ENCODE measurements at regions not wholly inside any gene's neighbourhood (a gene's known extent, or its start where the extent isn't known, plus 50 kb on each side); places are given as distances from the start of the nearest gene placed in this dataset.

DNA sequence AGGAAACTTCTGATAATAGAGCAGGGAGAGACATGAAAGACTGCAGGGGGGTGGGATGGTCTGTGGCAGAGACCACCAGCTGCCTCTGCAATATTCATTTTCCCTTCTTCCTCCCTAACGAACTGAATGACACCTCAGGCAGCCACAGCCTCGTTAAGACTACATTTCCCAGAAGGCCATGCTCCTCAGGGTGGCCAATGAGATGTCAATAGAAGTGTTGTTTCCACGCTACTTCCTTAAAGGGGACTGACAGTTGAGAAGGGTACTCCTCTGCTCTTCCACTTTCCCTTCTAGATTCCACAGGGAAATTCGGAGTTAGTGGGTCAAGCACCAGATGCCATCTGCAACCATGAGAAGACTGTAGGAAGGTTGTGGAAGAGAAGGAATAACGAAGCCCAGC is 52.0 kb upstream of the DAPK1 start:
- DNase-seq (ENCODE audit: low read depth in 1 of 2, low spot score in 1 of 2): peak in 1 of 2 experiments; percentile 33
- H3K27me3 ChIP-seq (ENCODE audit: insufficient read depth, poor library complexity, severe bottlenecking): no peaks in the 10 kb centered on the region
- TF ChIP-seq, protein P1, sequence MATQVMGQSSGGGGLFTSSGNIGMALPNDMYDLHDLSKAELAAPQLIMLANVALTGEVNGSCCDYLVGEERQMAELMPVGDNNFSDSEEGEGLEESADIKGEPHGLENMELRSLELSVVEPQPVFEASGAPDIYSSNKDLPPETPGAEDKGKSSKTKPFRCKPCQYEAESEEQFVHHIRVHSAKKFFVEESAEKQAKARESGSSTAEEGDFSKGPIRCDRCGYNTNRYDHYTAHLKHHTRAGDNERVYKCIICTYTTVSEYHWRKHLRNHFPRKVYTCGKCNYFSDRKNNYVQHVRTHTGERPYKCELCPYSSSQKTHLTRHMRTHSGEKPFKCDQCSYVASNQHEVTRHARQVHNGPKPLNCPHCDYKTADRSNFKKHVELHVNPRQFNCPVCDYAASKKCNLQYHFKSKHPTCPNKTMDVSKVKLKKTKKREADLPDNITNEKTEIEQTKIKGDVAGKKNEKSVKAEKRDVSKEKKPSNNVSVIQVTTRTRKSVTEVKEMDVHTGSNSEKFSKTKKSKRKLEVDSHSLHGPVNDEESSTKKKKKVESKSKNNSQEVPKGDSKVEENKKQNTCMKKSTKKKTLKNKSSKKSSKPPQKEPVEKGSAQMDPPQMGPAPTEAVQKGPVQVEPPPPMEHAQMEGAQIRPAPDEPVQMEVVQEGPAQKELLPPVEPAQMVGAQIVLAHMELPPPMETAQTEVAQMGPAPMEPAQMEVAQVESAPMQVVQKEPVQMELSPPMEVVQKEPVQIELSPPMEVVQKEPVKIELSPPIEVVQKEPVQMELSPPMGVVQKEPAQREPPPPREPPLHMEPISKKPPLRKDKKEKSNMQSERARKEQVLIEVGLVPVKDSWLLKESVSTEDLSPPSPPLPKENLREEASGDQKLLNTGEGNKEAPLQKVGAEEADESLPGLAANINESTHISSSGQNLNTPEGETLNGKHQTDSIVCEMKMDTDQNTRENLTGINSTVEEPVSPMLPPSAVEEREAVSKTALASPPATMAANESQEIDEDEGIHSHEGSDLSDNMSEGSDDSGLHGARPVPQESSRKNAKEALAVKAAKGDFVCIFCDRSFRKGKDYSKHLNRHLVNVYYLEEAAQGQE (IDR thresholded peaks at IDR 0.05; ENCODE audit: insufficient replicate concordance, low read depth): no peak
- TF ChIP-seq SPI1 (IDR thresholded peaks at IDR 0.05; ENCODE audit: borderline replicate concordance, low read depth) (no peak), GABPA (IDR thresholded peaks at IDR 0.05; ENCODE audit: low read depth) (no peak), POLR2AphosphoS5 (IDR thresholded peaks at IDR 0.05; ENCODE audit: low read depth) (no peak)
- TF ChIP-seq, protein P2, sequence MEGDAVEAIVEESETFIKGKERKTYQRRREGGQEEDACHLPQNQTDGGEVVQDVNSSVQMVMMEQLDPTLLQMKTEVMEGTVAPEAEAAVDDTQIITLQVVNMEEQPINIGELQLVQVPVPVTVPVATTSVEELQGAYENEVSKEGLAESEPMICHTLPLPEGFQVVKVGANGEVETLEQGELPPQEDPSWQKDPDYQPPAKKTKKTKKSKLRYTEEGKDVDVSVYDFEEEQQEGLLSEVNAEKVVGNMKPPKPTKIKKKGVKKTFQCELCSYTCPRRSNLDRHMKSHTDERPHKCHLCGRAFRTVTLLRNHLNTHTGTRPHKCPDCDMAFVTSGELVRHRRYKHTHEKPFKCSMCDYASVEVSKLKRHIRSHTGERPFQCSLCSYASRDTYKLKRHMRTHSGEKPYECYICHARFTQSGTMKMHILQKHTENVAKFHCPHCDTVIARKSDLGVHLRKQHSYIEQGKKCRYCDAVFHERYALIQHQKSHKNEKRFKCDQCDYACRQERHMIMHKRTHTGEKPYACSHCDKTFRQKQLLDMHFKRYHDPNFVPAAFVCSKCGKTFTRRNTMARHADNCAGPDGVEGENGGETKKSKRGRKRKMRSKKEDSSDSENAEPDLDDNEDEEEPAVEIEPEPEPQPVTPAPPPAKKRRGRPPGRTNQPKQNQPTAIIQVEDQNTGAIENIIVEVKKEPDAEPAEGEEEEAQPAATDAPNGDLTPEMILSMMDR (IDR thresholded peaks at IDR 0.05; ENCODE audit: insufficient read depth, low read length): no peak
- H3K4me3 ChIP-seq (replicated peaks; ENCODE audit: insufficient read depth, low read length): no peak overlapping the region
- no peak overlapping the region for H3K27ac ChIP-seq (replicated peaks)

DNA sequence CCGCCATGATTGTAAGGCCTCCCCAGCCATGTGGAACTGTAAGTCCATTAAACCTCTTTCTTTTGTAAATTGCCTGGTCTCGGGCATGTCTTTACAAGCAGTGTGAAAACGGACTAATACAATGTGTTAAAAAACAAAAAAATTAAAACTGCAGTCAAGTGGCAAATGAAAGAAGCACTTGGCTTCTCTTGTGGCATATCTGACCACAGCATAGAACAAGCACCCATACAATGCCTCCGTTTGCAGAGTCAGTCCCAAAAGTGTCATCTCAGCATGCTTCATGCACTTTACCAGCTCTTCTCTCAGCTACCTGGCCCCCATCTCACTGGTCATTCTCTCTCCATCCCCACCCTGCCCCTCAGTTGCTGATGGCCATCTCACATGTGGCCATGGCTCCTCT is 51.1 kb upstream of the DAPK1 start:
- TF ChIP-seq SPI1 (IDR thresholded peaks at IDR 0.05; ENCODE audit: borderline replicate concordance, low read depth) (no peak), GABPA (IDR thresholded peaks at IDR 0.05; ENCODE audit: low read depth) (no peak), POLR2AphosphoS5 (IDR thresholded peaks at IDR 0.05; ENCODE audit: low read depth) (no peak)
- TF ChIP-seq, protein P2 (IDR thresholded peaks at IDR 0.05; ENCODE audit: insufficient read depth, low read length): no peak
- TF ChIP-seq, protein P1 (IDR thresholded peaks at IDR 0.05; ENCODE audit: insufficient replicate concordance, low read depth): no peak
- Histone ChIP-seq H3K27ac (replicated peaks) (no peak overlapping the region), H3K27me3 (ENCODE audit: insufficient read depth, poor library complexity, severe bottlenecking) (no peaks in the 10 kb centered on the region), H3K4me3 (replicated peaks; ENCODE audit: insufficient read depth, low read length) (no peak overlapping the region)
- no peak for DNase-seq (ENCODE audit: low read depth in 1 of 2, low spot score in 1 of 2)

DNA sequence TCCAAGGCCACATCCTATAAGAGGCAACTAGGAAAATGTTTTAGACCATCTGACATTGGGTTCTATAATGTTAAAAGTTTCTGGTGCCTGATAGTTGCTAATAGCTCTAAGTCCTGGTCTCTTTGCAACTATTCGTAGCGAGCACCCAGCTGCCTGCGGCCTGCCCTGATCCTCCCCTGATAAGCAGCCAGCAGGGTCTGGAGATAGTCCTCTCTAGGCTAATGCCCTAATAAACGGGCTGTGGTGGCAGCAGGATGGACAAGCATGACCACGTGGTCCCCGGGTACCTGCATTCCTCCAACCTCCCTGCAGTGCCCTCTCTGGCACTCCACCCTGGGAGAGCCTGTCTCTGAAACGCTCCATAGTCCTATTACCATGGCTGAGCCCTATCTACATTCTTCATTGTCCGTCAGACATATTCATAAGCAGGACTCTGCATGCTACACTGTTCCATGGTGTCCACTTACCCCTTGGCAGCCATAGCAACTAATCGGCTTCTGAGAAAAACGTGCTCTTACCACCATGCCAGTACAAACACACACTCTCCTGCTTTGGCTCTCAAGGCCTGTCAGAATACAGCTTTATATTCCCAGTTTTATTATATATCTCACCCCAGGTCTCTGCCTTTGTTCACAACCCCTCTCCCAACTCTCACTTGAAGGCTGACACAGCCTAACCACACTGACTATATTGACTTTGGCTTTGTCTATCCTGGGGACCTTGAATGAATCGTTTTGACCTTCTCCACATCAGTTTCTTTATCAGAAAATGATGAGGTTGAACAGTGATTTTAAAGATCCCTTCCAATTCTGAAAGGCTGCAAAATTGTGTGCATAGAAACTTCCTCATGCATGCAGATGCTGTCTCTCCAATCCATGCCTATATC is 49.9 kb upstream of the DAPK1 start:
- H3K27ac ChIP-seq (replicated peaks): no peak overlapping the region
- no peak for TF ChIP-seq GABPA (IDR thresholded peaks at IDR 0.05; ENCODE audit: low read depth)
- no peak for TF ChIP-seq SPI1 (IDR thresholded peaks at IDR 0.05; ENCODE audit: borderline replicate concordance, low read depth)
- TF ChIP-seq, protein P2 (IDR thresholded peaks at IDR 0.05; ENCODE audit: insufficient read depth, low read length): no peak
- no peak for DNase-seq (ENCODE audit: low read depth in 1 of 2, low spot score in 1 of 2)

More for the DNA sequence above, 49.9 kb upstream of the DAPK1 start:
- no peak overlapping the region for H3K4me3 ChIP-seq (replicated peaks; ENCODE audit: insufficient read depth, low read length)
- H3K27me3 ChIP-seq (ENCODE audit: insufficient read depth, poor library complexity, severe bottlenecking): no peaks in the 10 kb centered on the region
